ENCODE measurements at regions not wholly inside any gene's neighbourhood (a gene's known extent, or its start where the extent isn't known, plus 50 kb on each side); places are given as distances from the start of the nearest gene placed in this dataset.

DNA sequence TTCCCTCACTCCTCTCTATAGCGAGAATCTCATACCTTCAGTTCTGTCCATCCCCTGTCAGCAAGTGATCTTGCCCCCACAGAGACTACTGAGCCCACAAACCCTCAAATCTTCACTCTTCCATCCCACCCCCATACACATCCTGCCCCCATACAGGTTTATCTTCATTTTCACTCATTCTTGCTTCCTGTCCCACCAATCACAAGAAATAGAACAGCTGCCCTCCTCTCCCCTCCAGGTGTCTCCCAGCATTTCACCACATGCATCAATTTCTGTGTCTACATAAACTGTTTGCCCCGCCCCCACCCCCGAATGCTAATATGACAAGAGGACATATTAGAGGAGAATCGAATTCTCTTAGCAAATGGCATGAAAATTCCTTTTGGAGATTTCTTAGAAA, 54.9 kb upstream of the CARMIL1 start:
- no peak for DNase-seq (ENCODE audit: low spot score)

DNA sequence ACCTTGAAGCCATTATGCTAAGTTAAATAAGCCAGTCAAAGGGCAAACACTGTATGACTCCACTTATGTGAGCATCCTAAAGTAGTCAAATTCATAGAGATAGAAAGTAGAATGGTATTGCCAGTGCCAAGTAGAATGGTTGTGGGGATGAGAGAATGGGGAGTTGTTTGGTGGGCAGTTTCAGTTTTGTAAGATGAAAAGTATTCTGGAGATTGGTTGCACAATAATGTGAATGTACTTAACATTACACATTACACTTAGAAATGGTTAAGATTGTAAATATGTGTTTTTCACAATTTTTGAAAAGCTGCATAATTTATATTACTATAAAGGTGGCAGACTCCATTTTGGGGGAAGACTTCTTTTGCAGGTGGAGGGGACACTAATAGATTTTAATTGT, 51.3 kb upstream of the CARMIL1 start:
- no peak for DNase-seq (ENCODE audit: low spot score)

All from cerebellar cortex (tissue), 1 donor.